K562 (cell line): ENCODE measurements at regions not wholly inside any gene's neighbourhood (a gene's known extent, or its start where the extent isn't known, plus 50 kb on each side); places are given as distances from the start of the nearest gene placed in this dataset.

Experiments used
- CHD7 ChIP-seq: fragments of 200-600 bp; sonication (generic); IDR thresholded peaks from one replicate; pipeline ENCODE4 v1.6.1; 2012; ENCODE audit warnings: mild to moderate bottlenecking, low read depth, low read length, inconsistent platforms

- no peak for TF ChIP-seq CHD7
Measured at GRCh38 chr2:51107841-51108240, 75.9 kb upstream of the NRXN1 start (continued).
